Panc1 (cell line): ENCODE measurements at regions not wholly inside any gene's neighbourhood (a gene's known extent, or its start where the extent isn't known, plus 50 kb on each side); places are given as distances from the start of the nearest gene placed in this dataset.

ENCODE experiments used
- ATAC-seq: fragments of 200-7000 bp; cut with Tn5 transposase; 2 replicates; pipeline ENCODE4 v1.9.1; 2020; ENCODE audit warnings: mild to moderate bottlenecking, moderate library complexity
- BruUV-seq: library from RNA; stranded (reverse); fragments of 400-500 nt; replicated peaks from 2 replicates; lab custom pipeline; 2021; lab: Mats Ljungman, UMichigan
- CTCF ChIA-PET: fragments of 300-600 bp; sonication (Branson Sonifier 250); formaldehyde crosslinking; loops from one replicate; lab custom pipeline; 2022; ENCODE audit warnings: antibody characterized with exemption; lab: Charles Lee
- POLR2A ChIA-PET: fragments of 300-600 bp; sonication (Branson Sonifier 250); formaldehyde crosslinking; loops from one replicate; lab custom pipeline; 2022; ENCODE audit warnings: antibody characterized with exemption; lab: Charles Lee
- DNase-seq: peaks from one replicate; pipeline ENCODE4 v3.0.0-alpha.2; 2010; ENCODE audit warnings: low read depth, low spot score
- H3K27ac ChIP-seq: 2 replicates; pipeline ENCODE4 v1.5.1; 2011; ENCODE audit warnings: mild to moderate bottlenecking, low read length, inconsistent platforms
- H3K27me3 ChIP-seq: fragments of 200-500 bp; sonication (Bioruptor generic); 2 replicates; pipeline ENCODE4 v1.6.0; 2014; ENCODE audit warnings: low read length, inconsistent platforms; ENCODE audit not compliant: control insufficient read depth, insufficient read depth
- H3K36me3 ChIP-seq: fragments of 200-500 bp; sonication (Bioruptor generic); 2 replicates; pipeline ENCODE4 v1.5.1; 2014; ENCODE audit warnings: inconsistent platforms, mild to moderate bottlenecking, low read length, moderate library complexity; ENCODE audit not compliant: control insufficient read depth, insufficient read depth
- H3K4me1 ChIP-seq: 2 replicates; pipeline ENCODE4 v1.5.1; 2011; ENCODE audit warnings: inconsistent platforms, mild to moderate bottlenecking, low read length, moderate library complexity; ENCODE audit not compliant: control insufficient read depth, insufficient read depth
- H3K4me3 ChIP-seq, 2 experiments: 2 replicates each; pipeline ENCODE4 v1.5.1; 2011 to 2012; ENCODE audit warnings: low read depth in 2 of 2, low read length in 2 of 2, mild to moderate bottlenecking in 2 of 2, inconsistent platforms in 1 of 2, moderate library complexity in 1 of 2
- H3K9me3 ChIP-seq: fragments of 200-500 bp; sonication (Bioruptor generic); 2 replicates; pipeline ENCODE4 v1.5.1; 2014; ENCODE audit warnings: low read depth, mild to moderate bottlenecking, inconsistent platforms, low read length, moderate library complexity; ENCODE audit not compliant: control insufficient read depth, insufficient read depth
- CTCF ChIP-seq: fragments of 450-650 bp; IDR thresholded peaks from 2 replicates; pipeline ENCODE4 v1.5.1; 2017; ENCODE audit warnings: mild to moderate bottlenecking
- POLR2AphosphoS5 ChIP-seq: IDR thresholded peaks from 2 replicates; pipeline ENCODE4 v1.6.1; 2012; ENCODE audit warnings: mild to moderate bottlenecking, low read depth, low read length, moderate library complexity
- REST ChIP-seq, 2 experiments: IDR thresholded peaks; 2 replicates each; pipeline ENCODE4 v1.6.1; 2011 to 2012; ENCODE audit warnings: low read depth in 2 of 2, control low read depth in 1 of 2, low read length in 1 of 2, mild to moderate bottlenecking in 1 of 2, moderate library complexity in 1 of 2; ENCODE audit not compliant: insufficient read depth in 1 of 2
- SIN3A ChIP-seq: IDR thresholded peaks from 2 replicates; pipeline ENCODE4 v1.6.1; 2012; ENCODE audit warnings: low read depth, mild to moderate bottlenecking, low read length, moderate library complexity, borderline replicate concordance; ENCODE audit not compliant: insufficient read depth
- TCF7L2 ChIP-seq: IDR thresholded peaks from 2 replicates; pipeline ENCODE4 v1.6.1; 2011; ENCODE audit warnings: mild to moderate bottlenecking, low read depth, low read length, inconsistent platforms
- in situ Hi-C: cut with HindIII; loops from 2 replicates; pipeline ENCODE4 v1.10.0; 2016; ENCODE audit warnings: low sequenced_read_pairs, low pct_unique_long_range_greater_than_20kb
- intact Hi-C: fragments of 100-400 bp; cut with micrococcal nuclease; formaldehyde crosslinking; loops from one replicate; pipeline ENCODE4 v1.10.0; 2022; ENCODE audit not compliant: unreplicated experiment

- Histone ChIP-seq H3K36me3 (no peaks in the 10 kb centered on the region), H3K27me3 (no peaks in the 10 kb centered on the region), H3K27ac (no peak overlapping the region), H3K9me3 (no peaks in the 10 kb centered on the region), H3K4me1 (no peaks in the 10 kb centered on the region), H3K4me3 (no peak overlapping the region)
- ChIA-PET CTCF (no interaction called here), POLR2A (no interaction called here)
- TF ChIP-seq CTCF (no peak), SIN3A (no peak), POLR2AphosphoS5 (no peak), REST (IDR thresholded peaks at IDR 0.05; ENCODE audit: insufficient read depth in 1 of 2, low read depth in 2 of 2, low read length in 1 of 2) (no peak), TCF7L2 (no peak)
- DNase-seq (no peak), ATAC-seq (no peak)
- BruUV-seq, result no TSS peak
- in situ Hi-C loops (no loop called here), intact Hi-C loops (no loop called here)
Measured at GRCh38 chr3:25885544-25885943, 95.7 kb downstream of the OXSM start.

- Histone ChIP-seq H3K4me1 (no peaks in the 10 kb centered on the region), H3K27ac (no peak overlapping the region), H3K27me3 (no peaks in the 10 kb centered on the region), H3K9me3 (no peaks in the 10 kb centered on the region), H3K36me3 (no peaks in the 10 kb centered on the region), H3K4me3 (no peak overlapping the region)
- ATAC-seq, result no peak
- ChIA-PET CTCF (no interaction called here), POLR2A (no interaction called here)
- in situ Hi-C loops (no loop called here), intact Hi-C loops (no loop called here)
- BruUV-seq, result no TSS peak
- DNase-seq, result no peak
- TF ChIP-seq CTCF (no peak), REST (IDR thresholded peaks at IDR 0.05; ENCODE audit: insufficient read depth in 1 of 2, low read depth in 2 of 2, low read length in 1 of 2) (no peak), POLR2AphosphoS5 (no peak), TCF7L2 (no peak), SIN3A (no peak)
Measured at GRCh38 chr3:25887907-25888306, 98.0 kb downstream of the OXSM start.
